ENCODE measurements at regions not wholly inside any gene's neighbourhood (a gene's known extent, or its start where the extent isn't known, plus 50 kb on each side); places are given as distances from the start of the nearest gene placed in this dataset.

DNA sequence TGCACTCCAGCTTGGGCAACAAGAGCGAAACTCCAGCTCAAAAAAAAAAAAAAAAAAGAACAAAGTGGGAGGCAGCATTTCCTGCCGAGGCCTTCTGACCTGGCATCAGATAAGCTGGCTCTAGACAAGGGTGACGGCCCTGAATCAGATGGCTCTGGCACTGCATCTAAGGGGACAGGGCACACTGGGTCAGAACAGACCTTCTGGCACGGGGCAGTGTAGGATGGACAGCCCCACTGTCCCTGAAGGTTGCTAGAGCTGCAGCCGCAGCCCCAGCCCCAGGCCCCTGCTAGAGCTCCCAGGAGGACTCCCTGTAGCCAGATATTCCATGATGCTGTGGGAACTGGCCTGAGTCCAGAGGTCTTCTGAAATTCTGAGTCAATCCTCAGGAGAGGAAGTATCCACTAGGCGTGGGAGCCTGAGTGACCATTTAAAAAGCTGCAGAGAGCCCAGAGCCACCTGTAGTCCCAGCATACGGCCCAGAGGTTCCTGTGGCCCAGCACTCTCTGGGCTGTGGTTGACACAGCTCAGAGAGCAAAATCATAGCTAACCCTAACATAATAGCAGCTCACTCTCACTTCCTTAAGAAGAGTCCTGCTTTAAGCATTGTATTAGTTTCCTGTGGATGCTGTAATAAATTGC is 69.2 kb upstream of the MFGE8 start:
- H2AFZ ChIP-seq (ENCODE audit: low read depth, low read length), result no peak overlapping the region
- peak overlapping the region; percentile 30 for H3K4me2 ChIP-seq (ENCODE audit: low read length)
- no peaks in the 10 kb centered on the region for H3K79me2 ChIP-seq (ENCODE audit: low read length)
- peaks cover 16% of the 10 kb centered on the region for H3K4me1 ChIP-seq (ENCODE audit: low read length)
- H3K36me3 ChIP-seq (replicated peaks; ENCODE audit: low read depth, low read length), result no peaks in the 10 kb centered on the region
- H3K9me3 ChIP-seq (ENCODE audit: insufficient read depth, low read length), result no peaks in the 10 kb centered on the region
- H3K27me3 ChIP-seq (ENCODE audit: low read depth, low read length), result peaks cover 4% of the 10 kb centered on the region; the same call in 1 of the 2 replicates
- no peak for TF ChIP-seq EZH2phosphoT487 (IDR thresholded peaks at IDR 0.05; ENCODE audit: low read depth)
- TF ChIP-seq, protein P1, sequence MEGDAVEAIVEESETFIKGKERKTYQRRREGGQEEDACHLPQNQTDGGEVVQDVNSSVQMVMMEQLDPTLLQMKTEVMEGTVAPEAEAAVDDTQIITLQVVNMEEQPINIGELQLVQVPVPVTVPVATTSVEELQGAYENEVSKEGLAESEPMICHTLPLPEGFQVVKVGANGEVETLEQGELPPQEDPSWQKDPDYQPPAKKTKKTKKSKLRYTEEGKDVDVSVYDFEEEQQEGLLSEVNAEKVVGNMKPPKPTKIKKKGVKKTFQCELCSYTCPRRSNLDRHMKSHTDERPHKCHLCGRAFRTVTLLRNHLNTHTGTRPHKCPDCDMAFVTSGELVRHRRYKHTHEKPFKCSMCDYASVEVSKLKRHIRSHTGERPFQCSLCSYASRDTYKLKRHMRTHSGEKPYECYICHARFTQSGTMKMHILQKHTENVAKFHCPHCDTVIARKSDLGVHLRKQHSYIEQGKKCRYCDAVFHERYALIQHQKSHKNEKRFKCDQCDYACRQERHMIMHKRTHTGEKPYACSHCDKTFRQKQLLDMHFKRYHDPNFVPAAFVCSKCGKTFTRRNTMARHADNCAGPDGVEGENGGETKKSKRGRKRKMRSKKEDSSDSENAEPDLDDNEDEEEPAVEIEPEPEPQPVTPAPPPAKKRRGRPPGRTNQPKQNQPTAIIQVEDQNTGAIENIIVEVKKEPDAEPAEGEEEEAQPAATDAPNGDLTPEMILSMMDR (IDR thresholded peaks at IDR 0.05; ENCODE audit: low read depth, low read length), result no peak
- H3K9ac ChIP-seq (ENCODE audit: low read length), result no peak overlapping the region
- no peaks in the 10 kb centered on the region; the same call in 1 of the 2 replicates for H4K20me1 ChIP-seq (ENCODE audit: insufficient read depth, low read length)
- H3K4me3 ChIP-seq (ENCODE audit: low read length), result no peak overlapping the region
- H3K27ac ChIP-seq (ENCODE audit: low read length), result no peak overlapping the region

GRCh38 chr15:88982946-88983342 is 69.8 kb upstream of the MFGE8 start:
- Histone ChIP-seq H3K4me1 (ENCODE audit: low read length) (peaks cover 16% of the 10 kb centered on the region), H3K4me3 (ENCODE audit: low read length) (no peak overlapping the region), H2AFZ (ENCODE audit: low read depth, low read length) (no peak overlapping the region), H3K9me3 (ENCODE audit: insufficient read depth, low read length) (no peaks in the 10 kb centered on the region), H4K20me1 (ENCODE audit: insufficient read depth, low read length) (no peaks in the 10 kb centered on the region; the same call in 1 of the 2 replicates), H3K36me3 (replicated peaks; ENCODE audit: low read depth, low read length) (no peaks in the 10 kb centered on the region), H3K27me3 (ENCODE audit: low read depth, low read length) (peaks cover 4% of the 10 kb centered on the region; the same call in 1 of the 2 replicates), H3K79me2 (ENCODE audit: low read length) (no peaks in the 10 kb centered on the region), H3K9ac (ENCODE audit: low read length) (no peak overlapping the region), H3K27ac (ENCODE audit: low read length) (no peak overlapping the region), H3K4me2 (ENCODE audit: low read length) (peak overlapping the region; percentile 30; the same call in 1 of the 2 replicates)
- no peak for TF ChIP-seq EZH2phosphoT487 (IDR thresholded peaks at IDR 0.05; ENCODE audit: low read depth)
- TF ChIP-seq, protein P1 (IDR thresholded peaks at IDR 0.05; ENCODE audit: low read depth, low read length), result no peak

GRCh38 chr15:88983861-88984429 is 70.8 kb upstream of the MFGE8 start:
- TF ChIP-seq EZH2phosphoT487 (IDR thresholded peaks at IDR 0.05; ENCODE audit: low read depth), result no peak
- TF ChIP-seq, protein P1 (IDR thresholded peaks at IDR 0.05; ENCODE audit: low read depth, low read length), result no peak
- Histone ChIP-seq H3K4me3 (ENCODE audit: low read length) (no peak overlapping the region), H3K27ac (ENCODE audit: low read length) (no peak overlapping the region), H3K4me2 (ENCODE audit: low read length) (no peak overlapping the region), H3K36me3 (replicated peaks; ENCODE audit: low read depth, low read length) (no peaks in the 10 kb centered on the region), H3K9ac (ENCODE audit: low read length) (no peak overlapping the region), H3K9me3 (ENCODE audit: insufficient read depth, low read length) (no peaks in the 10 kb centered on the region), H3K27me3 (ENCODE audit: low read depth, low read length) (peaks cover 6% of the 10 kb centered on the region; the same call in 1 of the 2 replicates), H3K79me2 (ENCODE audit: low read length) (no peaks in the 10 kb centered on the region), H3K4me1 (ENCODE audit: low read length) (peaks cover 16% of the 10 kb centered on the region), H2AFZ (ENCODE audit: low read depth, low read length) (no peak overlapping the region), H4K20me1 (ENCODE audit: insufficient read depth, low read length) (no peaks in the 10 kb centered on the region; the same call in 1 of the 2 replicates)

- Histone ChIP-seq H3K27me3 (ENCODE audit: low read depth, low read length) (peaks cover 11% of the 10 kb centered on the region; the same call in 1 of the 2 replicates), H3K36me3 (replicated peaks; ENCODE audit: low read depth, low read length) (no peaks in the 10 kb centered on the region), H3K27ac (ENCODE audit: low read length) (no peak overlapping the region), H3K9me3 (ENCODE audit: insufficient read depth, low read length) (no peaks in the 10 kb centered on the region), H4K20me1 (ENCODE audit: insufficient read depth, low read length) (no peaks in the 10 kb centered on the region; the same call in 1 of the 2 replicates), H2AFZ (ENCODE audit: low read depth, low read length) (no peak overlapping the region), H3K9ac (ENCODE audit: low read length) (no peak overlapping the region), H3K4me3 (ENCODE audit: low read length) (no peak overlapping the region), H3K4me1 (ENCODE audit: low read length) (peaks cover 16% of the 10 kb centered on the region), H3K4me2 (ENCODE audit: low read length) (no peak overlapping the region), H3K79me2 (ENCODE audit: low read length) (no peaks in the 10 kb centered on the region)
- TF ChIP-seq EZH2phosphoT487 (IDR thresholded peaks at IDR 0.05; ENCODE audit: low read depth), result no peak
- TF ChIP-seq, protein P1 (IDR thresholded peaks at IDR 0.05; ENCODE audit: low read depth, low read length), result no peak
Measured at GRCh38 chr15:88985547-88986393, 72.6 kb upstream of the MFGE8 start.

Data from OCI-LY3 (cell line).